Endothelial cell of umbilical vein (primary cell): ENCODE measurements at regions not wholly inside any gene's neighbourhood (a gene's known extent, or its start where the extent isn't known, plus 50 kb on each side); places are given as distances from the start of the nearest gene placed in this dataset.

Experiments used
- BruUV-seq: library from RNA; stranded (reverse); fragments of 400-500 nt; replicated peaks from 2 replicates; lab custom pipeline; 2021; lab: Mats Ljungman, UMichigan
- CTCF ChIA-PET: fragments of 300-600, 350-600 bp; sonication (Branson Sonifier 250); formaldehyde crosslinking; loops from one replicate; lab custom pipeline; 2021; ENCODE audit warnings: antibody characterized with exemption, inconsistent platforms; lab: Charles Lee
- POLR2A ChIA-PET: fragments of 300-600, 350-600 bp; sonication (Branson Sonifier 250); formaldehyde crosslinking; loops from one replicate; lab custom pipeline; 2021; ENCODE audit warnings: antibody characterized with exemption, inconsistent platforms; lab: Charles Lee
- DNase-seq: peaks from one replicate; pipeline ENCODE4 v3.0.0-alpha.2; 2011; ENCODE audit warnings: low read depth, low spot score
- FAIRE-seq: peaks from 2 replicates; lab custom pipeline; 2011; peaks lifted over from hg19 to GRCh38; lab: Jason Lieb, UNC
- H2AFZ ChIP-seq: 2 replicates; pipeline ENCODE4 v1.6.0; 2012; ENCODE audit warnings: low read depth, low read length, control low read depth, inconsistent platforms
- H3K27ac ChIP-seq: 2 replicates; pipeline ENCODE4 v1.5.1; 2011; ENCODE audit warnings: low read depth, mild to moderate bottlenecking, control low read depth, low read length, moderate library complexity; ENCODE audit not compliant: insufficient read depth
- H3K27me3 ChIP-seq, 2 experiments: 2 replicates each; pipeline versions ENCODE4 v1.6.0 to v1.6.1; 2011; ENCODE audit warnings: low read length in 2 of 2, mixed read lengths in 1 of 2; ENCODE audit not compliant: control insufficient read depth in 2 of 2, insufficient read depth in 2 of 2
- H3K36me3 ChIP-seq, 2 experiments: 2 replicates in 1 of 2; 3 replicates in 1 of 2; pipeline ENCODE4 v1.5.1; 2011; ENCODE audit warnings: low read length in 2 of 2, mild to moderate bottlenecking in 1 of 2, moderate library complexity in 1 of 2; ENCODE audit not compliant: control insufficient read depth in 2 of 2, insufficient read depth in 2 of 2; ENCODE audit errors: extremely low read depth in 1 of 2
- H3K4me1 ChIP-seq: 3 replicates; pipeline ENCODE4 v1.5.1; 2011; ENCODE audit warnings: mild to moderate bottlenecking, low read length; ENCODE audit not compliant: control insufficient read depth, insufficient read depth; ENCODE audit errors: extremely low read depth
- H3K4me2 ChIP-seq: 2 replicates; pipeline ENCODE4 v1.6.1; 2011; ENCODE audit warnings: low read length, control low read depth, mixed read lengths; ENCODE audit not compliant: insufficient read depth
- H3K4me3 ChIP-seq, 3 experiments: fragments of 200-600 bp in 1 of 3; sonication (generic), shearing (Covaris generic) in 1 of 3; replicated peaks in 1 of 3; 2 replicates each; pipeline ENCODE4 v1.5.1; 2011 to 2016; ENCODE audit warnings: control low read depth in 3 of 3, low read length in 3 of 3, mild to moderate bottlenecking in 2 of 3, inconsistent platforms in 1 of 3, low read depth in 1 of 3, moderate library complexity in 1 of 3; ENCODE audit not compliant: insufficient read depth in 1 of 3
- H3K79me2 ChIP-seq: 2 replicates; pipeline ENCODE4 v1.6.0; 2012; ENCODE audit warnings: low read length, inconsistent platforms; ENCODE audit not compliant: control insufficient read depth, insufficient read depth
- H3K9ac ChIP-seq: replicated peaks from 2 replicates; pipeline ENCODE3; 2011; ENCODE audit warnings: low read length, control low read depth; ENCODE audit not compliant: insufficient read depth; ENCODE audit errors: extremely low read depth
- H3K9me1 ChIP-seq: replicated peaks from 3 replicates; pipeline ENCODE4 v1.6.0; 2011; ENCODE audit warnings: mild to moderate bottlenecking, low read length; ENCODE audit not compliant: control insufficient read depth, insufficient read depth; ENCODE audit errors: extremely low read depth
- H3K9me3 ChIP-seq: replicated peaks from 2 replicates; pipeline ENCODE4 v1.5.1; 2012; ENCODE audit warnings: low read length, inconsistent platforms; ENCODE audit not compliant: control insufficient read depth, insufficient read depth
- H4K20me1 ChIP-seq: replicated peaks from 2 replicates; pipeline ENCODE3; 2011; ENCODE audit warnings: mild to moderate bottlenecking, low read length; ENCODE audit not compliant: control insufficient read depth, insufficient read depth; ENCODE audit errors: extremely low read depth
- CTCF ChIP-seq, 2 donors: IDR thresholded peaks; 1 replicate in 1 of 2; 2 replicates in 1 of 2; pipeline ENCODE4 v1.5.1; 2011; ENCODE audit warnings: low read length in 2 of 2, mild to moderate bottlenecking in 2 of 2, moderate library complexity in 2 of 2, control low read depth in 1 of 2, inconsistent platforms in 1 of 2, low read depth in 1 of 2; ENCODE audit not compliant: insufficient read depth in 1 of 2; ENCODE audit errors: extremely low read depth in 1 of 2
- EZH2 ChIP-seq: IDR thresholded peaks from 2 replicates; pipeline ENCODE4 v1.6.1; 2012; ENCODE audit warnings: borderline replicate concordance, low read depth, mild to moderate bottlenecking, moderate library complexity, low read length, inconsistent platforms; ENCODE audit not compliant: severe bottlenecking
- FOS ChIP-seq: IDR thresholded peaks from 2 replicates; pipeline ENCODE4 v1.6.1; 2011; ENCODE audit warnings: mild to moderate bottlenecking, low read length, moderate library complexity, borderline replicate concordance; ENCODE audit not compliant: insufficient read depth
- GATA2 ChIP-seq: IDR thresholded peaks from 2 replicates; pipeline ENCODE4 v1.7.0; 2011; ENCODE audit warnings: low read depth, mild to moderate bottlenecking, moderate library complexity, mixed read lengths, low read length; ENCODE audit not compliant: insufficient read length, insufficient read depth
- JUN ChIP-seq: IDR thresholded peaks from 2 replicates; pipeline ENCODE4 v1.6.1; 2011; ENCODE audit warnings: borderline replicate concordance, low read depth; ENCODE audit not compliant: insufficient read length, insufficient read depth
- MAX ChIP-seq: IDR thresholded peaks from 2 replicates; pipeline ENCODE4 v1.6.1; 2011; ENCODE audit not compliant: insufficient read depth, insufficient read length
- MYC ChIP-seq: IDR thresholded peaks from one replicate; pipeline ENCODE4 v1.6.1; 2011; ENCODE audit warnings: mild to moderate bottlenecking, low read depth, low read length
- POLR2A ChIP-seq: IDR thresholded peaks from 2 replicates; pipeline ENCODE4 v1.6.1; 2012; ENCODE audit warnings: low read depth, mild to moderate bottlenecking, control low read depth, low read length
- POLR2AphosphoS5 ChIP-seq: IDR thresholded peaks from 2 replicates; pipeline ENCODE4 v1.6.1; 2012; ENCODE audit warnings: low read depth, mild to moderate bottlenecking, control low read depth, low read length, moderate library complexity; ENCODE audit not compliant: insufficient read depth
- dilution Hi-C: fragments of 300-500 bp; cut with MboI; formaldehyde crosslinking; loops from one replicate; pipeline ENCODE4 v1.15.0; 2019; ENCODE audit warnings: low sequenced_read_pairs; ENCODE audit not compliant: extremely low pct_ligation_motif_present
- intact Hi-C: fragments of 100-400 bp; cut with micrococcal nuclease; formaldehyde crosslinking; loops from one replicate; pipeline ENCODE4 v1.10.0; 2022

GRCh38 chr12:20259786-20260185 lies 108.6 kb upstream of the PDE3A start:
- Histone ChIP-seq H3K4me3 (no peak overlapping the region), H3K4me2 (no peak overlapping the region), H3K9ac (no peak overlapping the region), H3K4me1 (no peaks in the 10 kb centered on the region), H3K36me3 (no peaks in the 10 kb centered on the region), H2AFZ (no peak overlapping the region), H3K27me3 (no peaks in the 10 kb centered on the region), H3K9me3 (no peaks in the 10 kb centered on the region), H3K27ac (no peak overlapping the region), H3K9me1 (no peaks in the 10 kb centered on the region), H4K20me1 (no peaks in the 10 kb centered on the region), H3K79me2 (no peaks in the 10 kb centered on the region)
- dilution Hi-C loops = no loop called here
- DNase-seq = no peak
- TF ChIP-seq POLR2AphosphoS5 (no peak), FOS (no peak), EZH2 (no peak), CTCF (IDR thresholded peaks at IDR 0.05; ENCODE audit: extremely low read depth in 1 of 2, insufficient read depth in 1 of 2, low read depth in 1 of 2, low read length in 2 of 2) (no peak), GATA2 (no peak)
- no peak for FAIRE-seq
- ChIA-PET POLR2A (no interaction called here), CTCF (no interaction called here)
- no TSS peak for BruUV-seq
- intact Hi-C loops = no loop called here

GRCh38 chr12:20260851-20261250 lies 107.5 kb upstream of the PDE3A start:
- no peaks in the 10 kb centered on the region for H3K9me1 ChIP-seq
- dilution Hi-C loops = no loop called here
- no peaks in the 10 kb centered on the region for H3K79me2 ChIP-seq
- no peaks in the 10 kb centered on the region for H3K9me3 ChIP-seq
- H3K36me3 ChIP-seq = no peaks in the 10 kb centered on the region
- DNase-seq = peak; percentile 46
- TF ChIP-seq POLR2A (no peak), JUN (no peak), POLR2AphosphoS5 (no peak), MYC (no peak), MAX (no peak), FOS (no peak)
- H3K4me3 ChIP-seq = no peak overlapping the region
- FAIRE-seq = no peak
- intact Hi-C loops = no loop called here
- H3K4me2 ChIP-seq = no peak overlapping the region
- ChIA-PET POLR2A (no interaction called here), CTCF (interaction anchor here (1.0 to 2.8 kb wide), 4 partner anchors 9 to 109 kb away, joined by 3 to 10 read pairs (median 4); no protein-coding TSS in a partner anchor)
- BruUV-seq = no TSS peak
- no peaks in the 10 kb centered on the region for H3K27me3 ChIP-seq
- no peaks in the 10 kb centered on the region for H4K20me1 ChIP-seq
- no peaks in the 10 kb centered on the region for H3K4me1 ChIP-seq
- no peak overlapping the region for H2AFZ ChIP-seq
- H3K27ac ChIP-seq = no peak overlapping the region
- H3K9ac ChIP-seq = no peak overlapping the region
